Lower leg skin (tissue), 4 donors: ENCODE measurements at regions not wholly inside any gene's neighbourhood (a gene's known extent, or its start where the extent isn't known, plus 50 kb on each side); places are given as distances from the start of the nearest gene placed in this dataset.

Experiments
- DNase-seq, 2 donors: peaks; one replicate each; pipeline ENCODE4 v3.0.0-alpha.2; 2019; ENCODE audit warnings: low spot score in 2 of 2
- H3K4me3 ChIP-seq: fragments of 200-600 bp; sonication (generic); 2 replicates; pipeline ENCODE4 v1.5.1; 2017; ENCODE audit warnings: mild to moderate bottlenecking, low read depth; ENCODE audit not compliant: poor library complexity, severe bottlenecking
- POLR2A ChIP-seq, 2 donors: fragments of 450-650 bp; IDR thresholded peaks; one replicate each; pipeline ENCODE4 v1.6.1; 2016 to 2017; ENCODE audit warnings: antibody characterized with exemption in 2 of 2, mild to moderate bottlenecking in 1 of 2, moderate library complexity in 1 of 2
- WGBS, 2 donors: methylation state at CpG; one replicate each; pipeline ENCODE4 v1.1.5; 2018; 5-methylcytosine and 5-hydroxymethylcytosine counted together
- intact Hi-C: fragments of 100-400 bp; cut with DNase I; formaldehyde crosslinking; loops from one replicate; pipeline ENCODE4 v1.15.0; 2023; ENCODE audit warnings: low total_unique reads
- TF ChIP-seq, protein P1 (sequence below), 3 donors: fragments of 450-650 bp; IDR thresholded peaks; one replicate each; pipeline ENCODE4 v1.5.1; 2016; ENCODE audit warnings: antibody characterized with exemption in 3 of 3, mild to moderate bottlenecking in 3 of 3, moderate library complexity in 2 of 3

DNA sequence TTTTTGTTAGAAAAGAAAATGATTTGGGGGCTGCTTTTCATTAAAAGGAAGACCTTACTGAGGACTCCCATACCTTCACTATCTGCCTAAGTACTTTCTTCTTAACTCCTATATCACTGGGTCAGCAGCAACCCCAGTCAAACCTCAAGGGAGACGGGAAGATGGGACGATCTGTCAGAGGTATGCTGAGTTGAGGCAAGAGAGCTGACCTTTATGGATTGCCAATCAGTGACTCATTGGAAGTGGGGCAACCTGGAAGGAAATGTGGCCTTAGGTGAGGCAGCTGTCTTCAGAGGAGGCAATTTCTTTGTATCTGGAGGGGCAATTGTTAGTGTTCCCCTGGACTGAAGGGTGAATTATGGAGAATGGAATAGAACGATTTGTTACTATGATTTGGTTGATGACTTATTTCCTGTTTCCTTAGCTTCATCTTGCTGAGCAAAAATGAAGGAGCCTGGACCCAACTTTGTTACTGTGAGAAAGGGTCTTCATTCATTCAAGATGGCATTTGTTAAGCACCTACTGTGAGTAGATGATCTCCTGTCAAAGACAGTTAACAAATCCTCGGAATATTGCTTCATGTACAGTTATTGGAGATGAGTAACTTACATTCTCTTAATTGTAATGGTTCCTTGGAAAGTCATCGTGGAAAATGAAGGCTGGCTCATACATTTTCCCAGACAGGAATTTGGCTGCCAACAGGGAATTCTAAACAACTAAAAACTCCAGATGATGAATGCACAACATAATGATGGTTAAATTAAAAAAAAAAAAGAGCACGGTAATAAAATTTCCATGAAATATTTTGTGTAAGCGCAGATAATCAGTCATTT lies 134.7 kb upstream of the KCNJ15 start:
- intact Hi-C loops, result no loop called here
- 68 to 70% methylated on average over 7 of the region's 7 CpGs for WGBS, 2 donors
- DNase-seq, result no peak
- TF ChIP-seq, protein P1, sequence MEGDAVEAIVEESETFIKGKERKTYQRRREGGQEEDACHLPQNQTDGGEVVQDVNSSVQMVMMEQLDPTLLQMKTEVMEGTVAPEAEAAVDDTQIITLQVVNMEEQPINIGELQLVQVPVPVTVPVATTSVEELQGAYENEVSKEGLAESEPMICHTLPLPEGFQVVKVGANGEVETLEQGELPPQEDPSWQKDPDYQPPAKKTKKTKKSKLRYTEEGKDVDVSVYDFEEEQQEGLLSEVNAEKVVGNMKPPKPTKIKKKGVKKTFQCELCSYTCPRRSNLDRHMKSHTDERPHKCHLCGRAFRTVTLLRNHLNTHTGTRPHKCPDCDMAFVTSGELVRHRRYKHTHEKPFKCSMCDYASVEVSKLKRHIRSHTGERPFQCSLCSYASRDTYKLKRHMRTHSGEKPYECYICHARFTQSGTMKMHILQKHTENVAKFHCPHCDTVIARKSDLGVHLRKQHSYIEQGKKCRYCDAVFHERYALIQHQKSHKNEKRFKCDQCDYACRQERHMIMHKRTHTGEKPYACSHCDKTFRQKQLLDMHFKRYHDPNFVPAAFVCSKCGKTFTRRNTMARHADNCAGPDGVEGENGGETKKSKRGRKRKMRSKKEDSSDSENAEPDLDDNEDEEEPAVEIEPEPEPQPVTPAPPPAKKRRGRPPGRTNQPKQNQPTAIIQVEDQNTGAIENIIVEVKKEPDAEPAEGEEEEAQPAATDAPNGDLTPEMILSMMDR (IDR thresholded peaks at IDR 0.05), result no peak
- TF ChIP-seq POLR2A (IDR thresholded peaks at IDR 0.05), result no peak
- H3K4me3 ChIP-seq, result no peak overlapping the region

DNA sequence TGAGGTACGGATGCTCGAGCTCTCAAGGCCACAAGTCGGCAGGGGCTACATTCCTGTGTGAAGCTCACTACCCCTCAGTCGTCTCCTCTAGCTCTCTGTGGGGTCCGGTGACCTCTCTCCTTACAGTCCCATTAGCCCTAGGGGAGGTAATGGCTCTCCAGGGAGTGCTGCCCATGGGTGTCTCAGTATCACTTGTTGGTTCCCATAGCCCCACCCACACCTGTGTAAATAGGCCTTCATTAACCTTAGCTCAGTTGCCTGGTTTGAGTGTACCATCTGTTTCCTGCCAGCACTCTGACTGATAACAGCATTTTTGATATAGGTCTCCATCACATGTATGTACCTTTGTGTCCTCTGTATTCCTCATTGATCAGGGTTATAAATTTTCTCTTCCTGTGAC lies 133.2 kb upstream of the KCNJ15 start:
- TF ChIP-seq, protein P1 (IDR thresholded peaks at IDR 0.05), result no peak
- TF ChIP-seq POLR2A (IDR thresholded peaks at IDR 0.05), result no peak
- intact Hi-C loops, result no loop called here
- H3K4me3 ChIP-seq, result no peak overlapping the region
- no peak for DNase-seq
- WGBS, 2 donors, result 95 to 96% methylated on average over 5 of the region's 5 CpGs

DNA sequence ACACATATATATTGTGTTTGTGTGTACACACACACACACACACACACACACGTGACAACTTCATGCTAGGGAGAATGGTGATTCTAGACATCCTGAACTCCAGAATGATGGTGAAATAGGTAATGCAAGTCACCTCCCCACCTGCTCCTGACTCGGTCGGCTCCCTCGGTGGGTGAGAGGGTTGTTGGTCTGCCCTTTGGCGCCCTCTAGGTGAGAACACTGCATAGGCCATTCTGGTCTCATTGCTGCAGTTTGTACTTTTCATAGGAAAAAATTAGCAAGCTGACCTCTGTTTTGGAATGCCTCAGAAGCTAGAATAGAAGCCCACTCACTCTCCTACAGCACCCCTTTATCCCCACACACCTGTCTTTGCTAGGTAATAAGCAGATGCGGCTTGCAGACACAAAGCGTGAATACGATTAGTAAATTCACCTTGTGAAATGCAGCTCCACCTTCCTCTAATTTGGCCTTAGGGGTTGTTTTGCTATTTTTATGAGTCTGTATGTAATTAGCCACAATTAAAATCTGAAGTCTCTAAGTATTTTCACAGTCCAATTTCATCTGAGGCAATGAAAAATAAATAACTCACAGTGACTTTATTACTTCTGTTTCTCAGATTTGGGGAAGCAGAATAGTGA lies 130.0 kb upstream of the KCNJ15 start:
- no peak overlapping the region for H3K4me3 ChIP-seq
- 17 to 21% methylated on average over 8 of the region's 8 CpGs for WGBS, 2 donors
- intact Hi-C loops, result no loop called here
- DNase-seq, result no peak
- TF ChIP-seq, protein P1 (IDR thresholded peaks at IDR 0.05), result no peak
- no peak for TF ChIP-seq POLR2A (IDR thresholded peaks at IDR 0.05)

DNA sequence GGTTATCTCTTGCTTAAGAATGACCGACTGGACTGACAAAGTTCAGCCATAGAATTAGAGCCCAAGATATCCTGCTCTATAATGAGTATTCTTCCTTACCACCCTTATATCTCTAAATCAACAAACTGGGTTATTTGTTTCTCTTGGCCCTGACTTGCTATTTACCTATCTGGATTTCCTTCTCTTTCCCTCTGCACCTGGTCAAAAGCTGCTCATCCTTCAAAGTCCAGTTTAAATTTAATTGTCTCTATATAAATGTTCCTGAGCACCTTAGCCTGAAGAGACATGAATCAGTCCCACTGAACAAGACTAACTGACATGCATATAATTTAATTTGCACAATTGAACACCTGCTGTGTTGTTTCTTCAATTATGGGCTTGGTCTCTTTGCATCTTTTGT lies 127.1 kb upstream of the KCNJ15 start:
- WGBS, 2 donors, result 95% methylated on average over 1 of the region's 1 CpG
- intact Hi-C loops, result no loop called here
- no peak overlapping the region for H3K4me3 ChIP-seq
- DNase-seq, result no peak
- TF ChIP-seq, protein P1 (IDR thresholded peaks at IDR 0.05), result no peak
- TF ChIP-seq POLR2A (IDR thresholded peaks at IDR 0.05), result no peak

DNA sequence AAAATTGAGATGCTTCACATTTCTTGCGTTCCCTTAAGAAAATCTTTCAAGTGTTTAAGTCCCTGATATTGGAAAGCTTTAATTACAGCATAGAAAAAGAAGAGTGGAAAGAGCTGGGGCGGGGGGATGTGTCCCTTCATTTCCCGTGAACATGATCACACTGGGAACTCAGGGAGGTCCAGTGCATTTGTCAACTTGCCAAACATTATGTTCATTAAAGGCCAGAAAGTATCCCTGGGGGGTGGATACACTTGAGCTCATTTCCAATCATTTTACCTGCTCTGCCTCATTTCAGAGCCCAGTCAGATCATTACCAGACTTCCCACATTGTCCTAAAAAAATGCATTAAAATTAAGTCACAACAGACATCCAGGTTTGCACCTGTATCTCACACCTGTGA lies 123.6 kb upstream of the KCNJ15 start:
- DNase-seq, result no peak
- 81% methylated on average over 3 of the region's 3 CpGs for WGBS, 2 donors
- intact Hi-C loops, result no loop called here
- no peak overlapping the region for H3K4me3 ChIP-seq
- TF ChIP-seq, protein P1 (IDR thresholded peaks at IDR 0.05), result no peak
- TF ChIP-seq POLR2A (IDR thresholded peaks at IDR 0.05), result no peak
